ENCODE measurements at regions not wholly inside any gene's neighbourhood (a gene's known extent, or its start where the extent isn't known, plus 50 kb on each side); places are given as distances from the start of the nearest gene placed in this dataset.

DNA sequence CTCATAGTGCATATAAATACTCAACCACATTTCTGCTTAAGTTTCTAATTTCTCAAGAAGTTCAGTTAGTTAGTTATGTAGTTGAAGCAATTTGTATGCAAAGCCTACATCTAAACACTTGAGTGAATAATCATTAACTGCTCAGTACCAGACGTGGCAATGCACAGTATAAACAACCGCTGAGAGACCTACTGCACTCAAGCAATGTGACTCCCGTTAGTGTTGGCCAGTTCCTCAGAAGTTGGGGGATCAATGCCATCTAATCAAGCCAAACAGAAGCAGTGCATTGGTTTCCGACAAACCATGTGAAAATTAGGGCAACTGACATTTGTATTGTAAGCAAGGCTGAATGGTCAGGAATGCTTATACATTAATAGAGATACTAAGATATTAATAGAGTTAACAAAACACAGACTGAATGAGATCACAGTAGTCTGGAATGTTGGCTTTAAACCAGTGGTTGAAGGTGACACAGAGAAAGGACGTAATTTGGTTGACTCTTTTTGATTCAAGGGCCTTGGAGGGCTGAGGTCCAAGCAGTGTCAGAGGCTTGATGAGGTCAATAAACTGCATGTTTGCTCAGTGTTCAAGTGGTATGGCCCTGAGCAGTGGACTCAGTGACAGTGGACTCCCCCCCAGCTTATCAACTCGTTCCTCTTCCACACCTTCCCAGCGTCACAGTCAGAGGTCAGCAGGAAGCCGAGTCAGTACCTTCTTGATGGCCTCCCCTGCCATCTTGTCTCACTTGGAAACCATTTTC lies 255.5 kb downstream of the CTH start:
- TF ChIP-seq SP1 (IDR thresholded peaks at IDR 0.05) (no peak), TARDBP (IDR thresholded peaks at IDR 0.05) (no peak), L3MBTL2 (conservative IDR thresholded peaks at IDR 0.05) (no peak), HDGF (IDR thresholded peaks at IDR 0.05; ENCODE audit: borderline replicate concordance) (no peak), LEF1 (IDR thresholded peaks at IDR 0.05; ENCODE audit: borderline replicate concordance) (no peak), CTBP1 (IDR thresholded peaks at IDR 0.05; ENCODE audit: borderline replicate concordance) (no peak), FOXK2 (IDR thresholded peaks at IDR 0.05) (no peak), FOXA1 (IDR thresholded peaks at IDR 0.05) (no peak), SUZ12 (IDR thresholded peaks at IDR 0.05) (no peak), BHLHE40 (IDR thresholded peaks at IDR 0.05; ENCODE audit: borderline replicate concordance) (no peak), FOXM1 (IDR thresholded peaks at IDR 0.05; ENCODE audit: borderline replicate concordance) (no peak)
- TF ChIP-seq, protein P1, sequence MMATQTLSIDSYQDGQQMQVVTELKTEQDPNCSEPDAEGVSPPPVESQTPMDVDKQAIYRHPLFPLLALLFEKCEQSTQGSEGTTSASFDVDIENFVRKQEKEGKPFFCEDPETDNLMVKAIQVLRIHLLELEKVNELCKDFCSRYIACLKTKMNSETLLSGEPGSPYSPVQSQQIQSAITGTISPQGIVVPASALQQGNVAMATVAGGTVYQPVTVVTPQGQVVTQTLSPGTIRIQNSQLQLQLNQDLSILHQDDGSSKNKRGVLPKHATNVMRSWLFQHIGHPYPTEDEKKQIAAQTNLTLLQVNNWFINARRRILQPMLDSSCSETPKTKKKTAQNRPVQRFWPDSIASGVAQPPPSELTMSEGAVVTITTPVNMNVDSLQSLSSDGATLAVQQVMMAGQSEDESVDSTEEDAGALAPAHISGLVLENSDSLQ (IDR thresholded peaks at IDR 0.05), result no peak

Data from HEK293T (cell line).